ENCODE measurements at regions not wholly inside any gene's neighbourhood (a gene's known extent, or its start where the extent isn't known, plus 50 kb on each side); places are given as distances from the start of the nearest gene placed in this dataset.

GRCh38 chr13:78907006-78907405, 248.1 kb upstream of the OBI1 start:
- no peak for DNase-seq
- no peaks in the 10 kb centered on the region for H3K27me3 ChIP-seq
- no peak for ATAC-seq
- no peaks in the 10 kb centered on the region for H3K36me3 ChIP-seq (replicated peaks in 1 of 2; ENCODE audit: insufficient read depth in 1 of 2, low read depth in 2 of 2)
- no peaks in the 10 kb centered on the region for H3K9me3 ChIP-seq
- H3K27ac ChIP-seq, result no peak overlapping the region
- no peak overlapping the region for H3K4me3 ChIP-seq
- intact Hi-C loops (cut with DNase I), result no loop called here
- WGBS, 2 donors, result 16 to 17% methylated on average over 5 of the region's 5 CpGs
- no peak for TF ChIP-seq POLR2A (IDR thresholded peaks at IDR 0.05)
- TF ChIP-seq CTCF (IDR thresholded peaks at IDR 0.05), result no peak
- no peaks in the 10 kb centered on the region for H3K4me1 ChIP-seq

- Histone ChIP-seq H3K4me1 (no peaks in the 10 kb centered on the region), H3K36me3 (replicated peaks in 1 of 2; ENCODE audit: insufficient read depth in 1 of 2, low read depth in 2 of 2) (no peaks in the 10 kb centered on the region), H3K4me3 (no peak overlapping the region), H3K27me3 (no peaks in the 10 kb centered on the region), H3K27ac (no peak overlapping the region), H3K9me3 (no peaks in the 10 kb centered on the region)
- no peak for DNase-seq
- WGBS, 2 donors, result 30 to 47% methylated on average over 2 of the region's 2 CpGs
- intact Hi-C loops (cut with DNase I), result no loop called here
- TF ChIP-seq POLR2A (IDR thresholded peaks at IDR 0.05), result no peak
- TF ChIP-seq CTCF (IDR thresholded peaks at IDR 0.05), result no peak
- ATAC-seq, result no peak
These were observed 238.2 kb upstream of the OBI1 start for GRCh38 chr13:78897200-78897599.

GRCh38 chr13:78884571-78884970, 225.6 kb upstream of the OBI1 start:
- Histone ChIP-seq H3K4me3 (no peak overlapping the region), H3K36me3 (replicated peaks in 1 of 2; ENCODE audit: insufficient read depth in 1 of 2, low read depth in 2 of 2) (no peaks in the 10 kb centered on the region), H3K9me3 (no peaks in the 10 kb centered on the region), H3K27me3 (no peaks in the 10 kb centered on the region), H3K27ac (no peak overlapping the region), H3K4me1 (no peaks in the 10 kb centered on the region)
- TF ChIP-seq CTCF (IDR thresholded peaks at IDR 0.05) (no peak), POLR2A (IDR thresholded peaks at IDR 0.05) (no peak)
- intact Hi-C loops (cut with DNase I), result no loop called here
- ATAC-seq (no peak), DNase-seq (no peak)

GRCh38 chr13:78881751-78882150, 222.8 kb upstream of the OBI1 start:
- intact Hi-C loops (cut with DNase I), result no loop called here
- DNase-seq, result no peak

More at GRCh38 chr13:78881751-78882150, 222.8 kb upstream of the OBI1 start:
- H3K4me1 ChIP-seq, result no peaks in the 10 kb centered on the region
- no peak for ATAC-seq
- no peaks in the 10 kb centered on the region for H3K9me3 ChIP-seq
- H3K36me3 ChIP-seq (replicated peaks in 1 of 2; ENCODE audit: insufficient read depth in 1 of 2, low read depth in 2 of 2), result no peaks in the 10 kb centered on the region
- no peak overlapping the region for H3K27ac ChIP-seq
- no peak overlapping the region for H3K4me3 ChIP-seq
- TF ChIP-seq POLR2A (IDR thresholded peaks at IDR 0.05), result no peak
- no peak for TF ChIP-seq CTCF (IDR thresholded peaks at IDR 0.05)
- H3K27me3 ChIP-seq, result no peaks in the 10 kb centered on the region
